BLaER1 (cell line): ENCODE measurements at regions not wholly inside any gene's neighbourhood (a gene's known extent, or its start where the extent isn't known, plus 50 kb on each side); places are given as distances from the start of the nearest gene placed in this dataset.

Experiments
- H3K27ac ChIP-seq: shearing (Covaris generic); formaldehyde crosslinking; 2 replicates; pipeline ENCODE4 v1.8.1; 2022
- H3K27me3 ChIP-seq: shearing (Covaris generic); formaldehyde crosslinking; 2 replicates; pipeline ENCODE4 v1.8.1; 2022
- H3K36me3 ChIP-seq: shearing (Covaris generic); formaldehyde crosslinking; 2 replicates; pipeline ENCODE4 v1.8.1; 2022
- H3K4me1 ChIP-seq: shearing (Covaris generic); formaldehyde crosslinking; 2 replicates; pipeline ENCODE4 v1.8.1; 2022
- H3K4me2 ChIP-seq: shearing (Covaris generic); formaldehyde crosslinking; 2 replicates; pipeline ENCODE4 v1.8.1; 2022
- H3K4me3 ChIP-seq: shearing (Covaris generic); formaldehyde crosslinking; 2 replicates; pipeline ENCODE4 v1.8.1; 2022
- H3K9ac ChIP-seq: shearing (Covaris generic); formaldehyde crosslinking; 2 replicates; pipeline ENCODE4 v1.8.1; 2022
- H3K9me3 ChIP-seq: shearing (Covaris generic); formaldehyde crosslinking; 2 replicates; pipeline ENCODE4 v1.8.1; 2022
- H4K20me1 ChIP-seq: shearing (Covaris generic); formaldehyde crosslinking; 2 replicates; pipeline ENCODE4 v1.8.1; 2022
- Cebpa-rat ChIP-seq: shearing (Covaris generic); IDR thresholded peaks from 2 replicates; pipeline ENCODE4 v1.8.1; 2022

GRCh38 chrX:39890807-39891206, 207.0 kb downstream of the BCOR start:
- no peak overlapping the region for H3K27ac ChIP-seq
- peaks cover 37% of the 10 kb centered on the region for H3K4me1 ChIP-seq
- H3K4me3 ChIP-seq = no peak overlapping the region
- no peak overlapping the region for H3K4me2 ChIP-seq
- no peaks in the 10 kb centered on the region for H4K20me1 ChIP-seq
- TF ChIP-seq Cebpa-rat = no peak
- H3K9ac ChIP-seq = no peak overlapping the region
- no peaks in the 10 kb centered on the region for H3K9me3 ChIP-seq
- H3K27me3 ChIP-seq = no peaks in the 10 kb centered on the region
- H3K36me3 ChIP-seq = no peaks in the 10 kb centered on the region

- Histone ChIP-seq H3K27me3 (no peaks in the 10 kb centered on the region), H3K4me3 (no peak overlapping the region), H3K4me1 (peaks cover 38% of the 10 kb centered on the region), H4K20me1 (no peaks in the 10 kb centered on the region), H3K9ac (no peak overlapping the region), H3K27ac (0 out of 2 replicates have a peak overlapping the region, but pooled peaks have one; percentile 43), H3K36me3 (no peaks in the 10 kb centered on the region), H3K4me2 (peak overlapping the region; percentile 18), H3K9me3 (no peaks in the 10 kb centered on the region)
- no peak for TF ChIP-seq Cebpa-rat
Observed at GRCh38 chrX:39891781-39892180, 206.0 kb downstream of the BCOR start.

GRCh38 chrX:39893417-39894338, 204.1 kb downstream of the BCOR start:
- Histone ChIP-seq H3K27ac (peak overlapping the region; percentile 20; the same call in 1 of the 2 replicates), H3K4me1 (peaks cover 50% of the 10 kb centered on the region), H3K9me3 (no peaks in the 10 kb centered on the region), H3K4me3 (no peak overlapping the region), H3K36me3 (no peaks in the 10 kb centered on the region), H3K9ac (no peak overlapping the region), H3K4me2 (peak overlapping the region; percentile 60), H4K20me1 (no peaks in the 10 kb centered on the region), H3K27me3 (no peaks in the 10 kb centered on the region)
- no peak for TF ChIP-seq Cebpa-rat

GRCh38 chrX:39894683-39895082, 203.1 kb downstream of the BCOR start:
- Histone ChIP-seq H3K27ac (0 out of 2 replicates have a peak overlapping the region, but pooled peaks have one; percentile 12), H3K36me3 (no peaks in the 10 kb centered on the region), H3K9ac (no peak overlapping the region), H3K9me3 (no peaks in the 10 kb centered on the region), H3K27me3 (no peaks in the 10 kb centered on the region), H3K4me1 (peaks cover 59% of the 10 kb centered on the region), H3K4me2 (peak overlapping the region; percentile 60), H4K20me1 (no peaks in the 10 kb centered on the region), H3K4me3 (no peak overlapping the region)
- TF ChIP-seq Cebpa-rat = no peak

- no peak for TF ChIP-seq Cebpa-rat
- Histone ChIP-seq H3K4me2 (peak overlapping the region; percentile 60), H3K27ac (peak overlapping the region; percentile 12; the same call in 1 of the 2 replicates), H3K4me1 (peaks cover 67% of the 10 kb centered on the region), H3K9me3 (no peaks in the 10 kb centered on the region), H4K20me1 (no peaks in the 10 kb centered on the region), H3K9ac (no peak overlapping the region), H3K27me3 (no peaks in the 10 kb centered on the region), H3K4me3 (no peak overlapping the region), H3K36me3 (no peaks in the 10 kb centered on the region)
Observed at GRCh38 chrX:39895218-39896110, 202.3 kb downstream of the BCOR start.

GRCh38 chrX:39896951-39897740, 200.6 kb downstream of the BCOR start:
- H3K9ac ChIP-seq = no peak overlapping the region
- no peak overlapping the region for H3K4me2 ChIP-seq
- no peaks in the 10 kb centered on the region for H3K9me3 ChIP-seq
- no peak overlapping the region for H3K4me3 ChIP-seq
- H3K36me3 ChIP-seq = no peaks in the 10 kb centered on the region
- no peaks in the 10 kb centered on the region for H3K27me3 ChIP-seq
- TF ChIP-seq Cebpa-rat = no peak
- no peaks in the 10 kb centered on the region for H4K20me1 ChIP-seq
- H3K4me1 ChIP-seq = peaks cover 70% of the 10 kb centered on the region
- no peak overlapping the region for H3K27ac ChIP-seq

- Histone ChIP-seq H3K36me3 (no peaks in the 10 kb centered on the region), H3K4me2 (no peak overlapping the region), H3K27me3 (no peaks in the 10 kb centered on the region), H3K27ac (no peak overlapping the region), H3K9ac (no peak overlapping the region), H3K4me3 (no peak overlapping the region), H4K20me1 (no peaks in the 10 kb centered on the region), H3K4me1 (peaks cover 69% of the 10 kb centered on the region), H3K9me3 (no peaks in the 10 kb centered on the region)
- no peak for TF ChIP-seq Cebpa-rat
Observed at GRCh38 chrX:39897741-39898097, 200.0 kb downstream of the BCOR start.

GRCh38 chrX:39898147-39898546, 199.6 kb downstream of the BCOR start:
- Histone ChIP-seq H3K36me3 (no peaks in the 10 kb centered on the region), H3K4me1 (peaks cover 69% of the 10 kb centered on the region), H3K9ac (no peak overlapping the region), H4K20me1 (no peaks in the 10 kb centered on the region), H3K27me3 (no peaks in the 10 kb centered on the region), H3K9me3 (no peaks in the 10 kb centered on the region), H3K4me3 (no peak overlapping the region), H3K27ac (no peak overlapping the region), H3K4me2 (no peak overlapping the region)
- TF ChIP-seq Cebpa-rat = no peak

- no peaks in the 10 kb centered on the region for H4K20me1 ChIP-seq
- H3K27ac ChIP-seq = no peak overlapping the region
- TF ChIP-seq Cebpa-rat = no peak
- H3K9me3 ChIP-seq = no peaks in the 10 kb centered on the region
- H3K4me1 ChIP-seq = peaks cover 60% of the 10 kb centered on the region
- H3K27me3 ChIP-seq = no peaks in the 10 kb centered on the region; the same call in 1 of the 2 replicates
- peak overlapping the region; percentile 74; the same call in 1 of the 2 replicates for H3K4me2 ChIP-seq
- H3K4me3 ChIP-seq = no peak overlapping the region
- H3K9ac ChIP-seq = no peak overlapping the region
- no peaks in the 10 kb centered on the region for H3K36me3 ChIP-seq
Observed at GRCh38 chrX:39899059-39899458, 198.7 kb downstream of the BCOR start.
